ENCODE measurements at regions not wholly inside any gene's neighbourhood (a gene's known extent, or its start where the extent isn't known, plus 50 kb on each side); places are given as distances from the start of the nearest gene placed in this dataset.

DNA sequence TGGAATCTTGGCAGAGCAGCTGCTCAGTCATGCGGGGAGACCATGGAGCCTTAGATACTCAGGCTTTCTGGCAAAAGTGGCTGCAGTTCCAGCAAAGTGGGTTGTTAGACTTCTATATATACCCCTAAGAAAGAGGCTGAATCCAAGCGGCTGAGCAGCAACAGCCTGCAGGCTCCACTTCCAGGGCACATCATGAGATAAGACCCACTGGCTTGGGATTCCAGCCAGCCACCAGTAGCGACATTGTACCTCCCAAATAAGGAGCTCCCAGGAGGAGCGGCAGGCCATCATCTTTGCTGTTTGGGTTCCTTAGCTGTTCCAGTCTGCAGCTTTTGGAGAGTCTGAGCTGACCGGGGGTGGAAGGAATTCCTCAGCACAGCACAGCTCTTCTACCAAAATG, 150.3 kb upstream of the ST6GAL2 start:
- DNase-seq (ENCODE audit: low read depth in 1 of 2, low spot score in 1 of 2) = no peak
- Histone ChIP-seq H3K27ac (replicated peaks) (no peak overlapping the region), H3K4me3 (replicated peaks; ENCODE audit: insufficient read depth, low read length) (no peak overlapping the region), H3K27me3 (ENCODE audit: insufficient read depth, poor library complexity, severe bottlenecking) (no peaks in the 10 kb centered on the region)
- TF ChIP-seq POLR2AphosphoS5 (IDR thresholded peaks at IDR 0.05; ENCODE audit: low read depth) (no peak), GABPA (IDR thresholded peaks at IDR 0.05; ENCODE audit: low read depth) (no peak), SPI1 (IDR thresholded peaks at IDR 0.05; ENCODE audit: borderline replicate concordance, low read depth) (no peak)
- TF ChIP-seq, protein P1, sequence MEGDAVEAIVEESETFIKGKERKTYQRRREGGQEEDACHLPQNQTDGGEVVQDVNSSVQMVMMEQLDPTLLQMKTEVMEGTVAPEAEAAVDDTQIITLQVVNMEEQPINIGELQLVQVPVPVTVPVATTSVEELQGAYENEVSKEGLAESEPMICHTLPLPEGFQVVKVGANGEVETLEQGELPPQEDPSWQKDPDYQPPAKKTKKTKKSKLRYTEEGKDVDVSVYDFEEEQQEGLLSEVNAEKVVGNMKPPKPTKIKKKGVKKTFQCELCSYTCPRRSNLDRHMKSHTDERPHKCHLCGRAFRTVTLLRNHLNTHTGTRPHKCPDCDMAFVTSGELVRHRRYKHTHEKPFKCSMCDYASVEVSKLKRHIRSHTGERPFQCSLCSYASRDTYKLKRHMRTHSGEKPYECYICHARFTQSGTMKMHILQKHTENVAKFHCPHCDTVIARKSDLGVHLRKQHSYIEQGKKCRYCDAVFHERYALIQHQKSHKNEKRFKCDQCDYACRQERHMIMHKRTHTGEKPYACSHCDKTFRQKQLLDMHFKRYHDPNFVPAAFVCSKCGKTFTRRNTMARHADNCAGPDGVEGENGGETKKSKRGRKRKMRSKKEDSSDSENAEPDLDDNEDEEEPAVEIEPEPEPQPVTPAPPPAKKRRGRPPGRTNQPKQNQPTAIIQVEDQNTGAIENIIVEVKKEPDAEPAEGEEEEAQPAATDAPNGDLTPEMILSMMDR (IDR thresholded peaks at IDR 0.05; ENCODE audit: insufficient read depth, low read length) = no peak
- TF ChIP-seq, protein P2, sequence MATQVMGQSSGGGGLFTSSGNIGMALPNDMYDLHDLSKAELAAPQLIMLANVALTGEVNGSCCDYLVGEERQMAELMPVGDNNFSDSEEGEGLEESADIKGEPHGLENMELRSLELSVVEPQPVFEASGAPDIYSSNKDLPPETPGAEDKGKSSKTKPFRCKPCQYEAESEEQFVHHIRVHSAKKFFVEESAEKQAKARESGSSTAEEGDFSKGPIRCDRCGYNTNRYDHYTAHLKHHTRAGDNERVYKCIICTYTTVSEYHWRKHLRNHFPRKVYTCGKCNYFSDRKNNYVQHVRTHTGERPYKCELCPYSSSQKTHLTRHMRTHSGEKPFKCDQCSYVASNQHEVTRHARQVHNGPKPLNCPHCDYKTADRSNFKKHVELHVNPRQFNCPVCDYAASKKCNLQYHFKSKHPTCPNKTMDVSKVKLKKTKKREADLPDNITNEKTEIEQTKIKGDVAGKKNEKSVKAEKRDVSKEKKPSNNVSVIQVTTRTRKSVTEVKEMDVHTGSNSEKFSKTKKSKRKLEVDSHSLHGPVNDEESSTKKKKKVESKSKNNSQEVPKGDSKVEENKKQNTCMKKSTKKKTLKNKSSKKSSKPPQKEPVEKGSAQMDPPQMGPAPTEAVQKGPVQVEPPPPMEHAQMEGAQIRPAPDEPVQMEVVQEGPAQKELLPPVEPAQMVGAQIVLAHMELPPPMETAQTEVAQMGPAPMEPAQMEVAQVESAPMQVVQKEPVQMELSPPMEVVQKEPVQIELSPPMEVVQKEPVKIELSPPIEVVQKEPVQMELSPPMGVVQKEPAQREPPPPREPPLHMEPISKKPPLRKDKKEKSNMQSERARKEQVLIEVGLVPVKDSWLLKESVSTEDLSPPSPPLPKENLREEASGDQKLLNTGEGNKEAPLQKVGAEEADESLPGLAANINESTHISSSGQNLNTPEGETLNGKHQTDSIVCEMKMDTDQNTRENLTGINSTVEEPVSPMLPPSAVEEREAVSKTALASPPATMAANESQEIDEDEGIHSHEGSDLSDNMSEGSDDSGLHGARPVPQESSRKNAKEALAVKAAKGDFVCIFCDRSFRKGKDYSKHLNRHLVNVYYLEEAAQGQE (IDR thresholded peaks at IDR 0.05; ENCODE audit: insufficient replicate concordance, low read depth) = no peak

DNA sequence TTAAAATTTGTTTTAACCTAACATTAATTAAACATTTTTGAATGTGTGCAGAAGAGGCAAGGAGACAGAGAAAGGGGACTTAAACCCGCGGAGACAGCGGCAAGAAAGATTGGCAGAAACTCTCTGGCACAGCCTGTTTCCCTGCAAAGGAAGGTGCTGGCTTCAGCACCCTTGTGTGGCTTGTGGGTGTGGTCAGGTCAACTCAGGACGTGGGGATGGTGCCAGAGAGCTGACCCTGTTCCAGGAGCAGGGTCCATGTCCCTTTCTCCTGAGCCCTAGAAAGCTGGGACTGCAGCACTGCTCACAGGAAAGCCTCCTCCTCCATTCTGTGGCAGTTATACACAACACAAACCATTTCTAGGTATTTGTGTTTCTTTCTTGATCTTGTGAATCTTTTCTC, 176.2 kb upstream of the ST6GAL2 start:
- no peak overlapping the region for H3K4me3 ChIP-seq (replicated peaks; ENCODE audit: insufficient read depth, low read length)
- H3K27ac ChIP-seq (replicated peaks) = no peak overlapping the region
- DNase-seq (ENCODE audit: low read depth in 1 of 2, low spot score in 1 of 2) = no peak
- TF ChIP-seq GABPA (IDR thresholded peaks at IDR 0.05; ENCODE audit: low read depth) = no peak
- TF ChIP-seq, protein P1 (IDR thresholded peaks at IDR 0.05; ENCODE audit: insufficient read depth, low read length) = no peak
- TF ChIP-seq SPI1 (IDR thresholded peaks at IDR 0.05; ENCODE audit: borderline replicate concordance, low read depth) = no peak
- TF ChIP-seq, protein P2 (IDR thresholded peaks at IDR 0.05; ENCODE audit: insufficient replicate concordance, low read depth) = no peak
- no peak for TF ChIP-seq POLR2AphosphoS5 (IDR thresholded peaks at IDR 0.05; ENCODE audit: low read depth)
- no peaks in the 10 kb centered on the region for H3K27me3 ChIP-seq (ENCODE audit: insufficient read depth, poor library complexity, severe bottlenecking)

DNA sequence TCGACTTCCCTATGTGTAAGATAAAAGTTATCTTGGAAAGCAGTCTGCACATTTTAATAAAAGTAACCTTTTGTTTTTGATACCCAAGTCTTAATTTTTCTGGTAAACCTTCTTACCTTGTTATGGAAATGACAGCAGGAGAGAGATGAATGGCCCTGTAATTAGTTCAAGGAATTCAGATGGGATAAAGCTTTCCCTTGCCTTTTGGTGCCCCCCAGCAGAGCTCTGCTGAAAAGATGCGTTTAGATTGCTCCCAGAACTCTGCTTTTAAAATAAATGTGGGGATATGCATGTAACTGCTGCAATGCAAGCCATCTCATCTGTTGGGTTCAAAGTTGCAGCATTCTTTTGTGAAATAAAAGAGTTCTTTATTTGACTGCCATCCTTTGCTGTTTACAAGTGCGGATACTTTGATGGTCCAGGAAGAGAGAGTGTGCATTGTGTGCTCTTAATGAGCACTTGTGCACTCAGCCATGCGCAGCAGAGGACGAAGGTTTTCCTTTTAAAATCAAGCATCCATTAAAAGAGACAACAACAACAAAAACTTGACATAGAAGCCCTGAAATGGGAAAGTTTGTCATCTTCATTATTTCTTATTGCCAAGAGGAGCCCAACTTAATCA, 176.7 kb upstream of the ST6GAL2 start:
- DNase-seq (ENCODE audit: low read depth in 1 of 2, low spot score in 1 of 2) = no peak
- TF ChIP-seq GABPA (IDR thresholded peaks at IDR 0.05; ENCODE audit: low read depth) (no peak), POLR2AphosphoS5 (IDR thresholded peaks at IDR 0.05; ENCODE audit: low read depth) (no peak), SPI1 (IDR thresholded peaks at IDR 0.05; ENCODE audit: borderline replicate concordance, low read depth) (no peak)
- TF ChIP-seq, protein P1 (IDR thresholded peaks at IDR 0.05; ENCODE audit: insufficient read depth, low read length) = no peak
- TF ChIP-seq, protein P2 (IDR thresholded peaks at IDR 0.05; ENCODE audit: insufficient replicate concordance, low read depth) = no peak
- Histone ChIP-seq H3K27ac (replicated peaks) (no peak overlapping the region), H3K4me3 (replicated peaks; ENCODE audit: insufficient read depth, low read length) (no peak overlapping the region), H3K27me3 (ENCODE audit: insufficient read depth, poor library complexity, severe bottlenecking) (no peaks in the 10 kb centered on the region)

Measured in HL-60 (cell line).